IMR-90 (cell line): ENCODE measurements at regions not wholly inside any gene's neighbourhood (a gene's known extent, or its start where the extent isn't known, plus 50 kb on each side); places are given as distances from the start of the nearest gene placed in this dataset.

ENCODE experiments used
- MAFK ChIP-seq: IDR thresholded peaks from 2 replicates; pipeline ENCODE4 v1.6.1; 2012; ENCODE audit warnings: low read depth, low read length, improper control_type of control experiment
- USF2 ChIP-seq: fragments of 150-350 bp; IDR thresholded peaks from 2 replicates; pipeline ENCODE4 v1.6.1; 2017; ENCODE audit warnings: mild to moderate bottlenecking, antibody characterized with exemption, low read length, low read depth

GRCh38 chr15:95795386-95795785 is 535.1 kb upstream of the NR2F2 start:
- no peak for TF ChIP-seq USF2
- TF ChIP-seq MAFK = no peak
